ENCODE measurements at regions not wholly inside any gene's neighbourhood (a gene's known extent, or its start where the extent isn't known, plus 50 kb on each side); places are given as distances from the start of the nearest gene placed in this dataset.
"Not testable (repeated sequence)": the region's sequence is repeated elsewhere in the genome, so short reads cannot be mapped to it uniquely, and the experiment has no call there.

- Histone ChIP-seq H3K27ac (ENCODE audit: low read depth, low read length, poor library complexity, severe bottlenecking) (no peak overlapping the region), H3K27me3 (ENCODE audit: insufficient read depth, low read length) (no peaks in the 10 kb centered on the region), H3K9me2 (ENCODE audit: low read depth, low read length) (no peaks in the 10 kb centered on the region), H3K4me1 (ENCODE audit: insufficient read depth, low read length, severe bottlenecking) (no peaks in the 10 kb centered on the region), H3K9ac (ENCODE audit: low read length) (no peak overlapping the region), H3F3A (ENCODE audit: insufficient read depth, low read length) (no peaks in the 10 kb centered on the region), H4K20me1 (ENCODE audit: insufficient read depth, low read length) (no peaks in the 10 kb centered on the region), H2AFZ (ENCODE audit: low read length) (no peak overlapping the region), H3K4me3 (ENCODE audit: low read depth, low read length, poor library complexity, severe bottlenecking) (no peak overlapping the region), H3K4me2 (ENCODE audit: low read length) (no peak overlapping the region), H3K9me3 (ENCODE audit: low read length) (no peaks in the 10 kb centered on the region), H3K36me3 (ENCODE audit: insufficient read depth, low read length) (no peaks in the 10 kb centered on the region), H3K79me2 (ENCODE audit: insufficient read depth, low read length) (no peaks in the 10 kb centered on the region)
- TF ChIP-seq CTCF (IDR thresholded peaks at IDR 0.05; ENCODE audit: low read length) (no peak), EZH2 (IDR thresholded peaks at IDR 0.05; ENCODE audit: borderline replicate concordance, low read length) (no peak)
Measured at GRCh38 chr1:68814067-68814466, 317.2 kb upstream of the DEPDC1 start.

- Histone ChIP-seq H3K9ac (ENCODE audit: low read length) (no peak overlapping the region), H3K79me2 (ENCODE audit: insufficient read depth, low read length) (no peaks in the 10 kb centered on the region), H2AFZ (ENCODE audit: low read length) (no peak overlapping the region), H3K9me2 (ENCODE audit: low read depth, low read length) (no peaks in the 10 kb centered on the region), H4K20me1 (ENCODE audit: insufficient read depth, low read length) (no peaks in the 10 kb centered on the region), H3K9me3 (ENCODE audit: low read length) (no peaks in the 10 kb centered on the region), H3K4me1 (ENCODE audit: insufficient read depth, low read length, severe bottlenecking) (no peaks in the 10 kb centered on the region), H3K27ac (ENCODE audit: low read depth, low read length, poor library complexity, severe bottlenecking) (no peak overlapping the region), H3K27me3 (ENCODE audit: insufficient read depth, low read length) (no peaks in the 10 kb centered on the region), H3K4me2 (ENCODE audit: low read length) (no peak overlapping the region), H3K4me3 (ENCODE audit: low read depth, low read length, poor library complexity, severe bottlenecking) (no peak overlapping the region), H3F3A (ENCODE audit: insufficient read depth, low read length) (no peaks in the 10 kb centered on the region), H3K36me3 (ENCODE audit: insufficient read depth, low read length) (no peaks in the 10 kb centered on the region)
- TF ChIP-seq EZH2 (IDR thresholded peaks at IDR 0.05; ENCODE audit: borderline replicate concordance, low read length) (no peak), CTCF (IDR thresholded peaks at IDR 0.05; ENCODE audit: low read length) (no peak)
Measured at GRCh38 chr1:68815632-68816031, 318.8 kb upstream of the DEPDC1 start.

- H3K4me3 ChIP-seq (ENCODE audit: low read depth, low read length, poor library complexity, severe bottlenecking); H3K9me2 ChIP-seq (ENCODE audit: low read depth, low read length); H3K36me3 ChIP-seq (ENCODE audit: insufficient read depth, low read length); H3K9me3 ChIP-seq (ENCODE audit: low read length); H2AFZ ChIP-seq (ENCODE audit: low read length); H3K27me3 ChIP-seq (ENCODE audit: insufficient read depth, low read length); H4K20me1 ChIP-seq (ENCODE audit: insufficient read depth, low read length); H3F3A ChIP-seq (ENCODE audit: insufficient read depth, low read length); H3K9ac ChIP-seq (ENCODE audit: low read length); H3K4me1 ChIP-seq (ENCODE audit: insufficient read depth, low read length, severe bottlenecking); H3K79me2 ChIP-seq (ENCODE audit: insufficient read depth, low read length); H3K4me2 ChIP-seq (ENCODE audit: low read length); H3K27ac ChIP-seq (ENCODE audit: low read depth, low read length, poor library complexity, severe bottlenecking): not testable (repeated sequence)
Measured at GRCh38 chr1:68817505-68818210, 320.8 kb upstream of the DEPDC1 start.

DNA sequence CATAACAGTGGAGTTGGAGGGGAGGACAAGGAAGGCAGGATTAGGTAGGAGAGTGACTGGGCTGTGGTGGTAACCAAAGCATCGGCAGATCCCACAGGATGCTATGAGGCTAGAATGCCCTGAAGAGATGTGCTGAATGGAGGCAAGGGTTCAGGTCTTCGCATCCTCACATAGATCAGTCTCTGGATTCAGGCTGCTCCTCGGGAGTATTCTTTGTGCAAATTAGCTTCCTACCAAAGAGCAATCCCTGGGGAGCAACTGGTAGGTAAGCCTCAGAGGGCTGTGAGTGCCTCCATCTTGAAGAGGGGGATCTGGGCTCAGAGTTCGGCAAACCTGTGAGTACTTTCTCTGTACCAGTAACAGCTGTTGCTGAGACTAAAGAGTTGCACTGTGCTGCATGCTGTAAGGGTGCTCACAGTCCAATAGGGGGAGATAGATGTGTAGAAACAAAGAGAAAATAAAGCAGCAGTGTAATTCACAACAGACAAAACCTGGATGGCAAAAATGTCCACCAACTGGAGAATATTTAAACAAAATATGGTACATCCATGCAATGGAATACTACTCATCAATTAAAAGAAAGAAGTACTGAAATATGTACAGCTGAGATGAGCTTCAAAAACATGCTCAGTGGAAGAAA is 322.4 kb upstream of the DEPDC1 start:
- Histone ChIP-seq H3K9me2 (ENCODE audit: low read depth, low read length) (no peaks in the 10 kb centered on the region), H3K79me2 (ENCODE audit: insufficient read depth, low read length) (no peaks in the 10 kb centered on the region), H4K20me1 (ENCODE audit: insufficient read depth, low read length) (no peaks in the 10 kb centered on the region), H3K27me3 (ENCODE audit: insufficient read depth, low read length) (no peaks in the 10 kb centered on the region), H3K9ac (ENCODE audit: low read length) (no peak overlapping the region), H3K4me2 (ENCODE audit: low read length) (no peak overlapping the region), H3K27ac (ENCODE audit: low read depth, low read length, poor library complexity, severe bottlenecking) (no peak overlapping the region), H3K4me3 (ENCODE audit: low read depth, low read length, poor library complexity, severe bottlenecking) (no peak overlapping the region), H3K9me3 (ENCODE audit: low read length) (no peaks in the 10 kb centered on the region), H3K4me1 (ENCODE audit: insufficient read depth, low read length, severe bottlenecking) (no peaks in the 10 kb centered on the region), H2AFZ (ENCODE audit: low read length) (no peak overlapping the region), H3K36me3 (ENCODE audit: insufficient read depth, low read length) (no peaks in the 10 kb centered on the region), H3F3A (ENCODE audit: insufficient read depth, low read length) (no peaks in the 10 kb centered on the region)
- TF ChIP-seq CTCF (IDR thresholded peaks at IDR 0.05; ENCODE audit: low read length) (peak; percentile 48; the same call in 1 of the 2 replicates), EZH2 (IDR thresholded peaks at IDR 0.05; ENCODE audit: borderline replicate concordance, low read length) (no peak)
